Smooth muscle cell (in vitro differentiated cells): ENCODE measurements at regions not wholly inside any gene's neighbourhood (a gene's known extent, or its start where the extent isn't known, plus 50 kb on each side); places are given as distances from the start of the nearest gene placed in this dataset.

Experiments used
- DNase-seq: peaks from one replicate; lab custom pipeline; 2025; ENCODE audit not compliant: unreplicated experiment; lab: John Stamatoyannopoulos, UW
- H2AFZ ChIP-seq: fragments of 200-600 bp; sonication (generic); 2 replicates; pipeline ENCODE4 v1.6.0; 2016; ENCODE audit warnings: antibody characterized with exemption, low read depth, mild to moderate bottlenecking
- H3F3A ChIP-seq: fragments of 200-600 bp; sonication (generic); 2 replicates; pipeline ENCODE4 v1.6.0; 2017; ENCODE audit warnings: antibody characterized with exemption, low read depth
- H3K27ac ChIP-seq: fragments of 200-600 bp; sonication (generic); 2 replicates; pipeline ENCODE4 v1.5.1; 2016; ENCODE audit warnings: low read depth, mild to moderate bottlenecking
- H3K27me3 ChIP-seq: fragments of 200-600 bp; sonication (generic); 2 replicates; pipeline ENCODE4 v1.6.1; 2016; ENCODE audit warnings: low read depth, mild to moderate bottlenecking
- H3K36me3 ChIP-seq: fragments of 200-600 bp; sonication (generic); 2 replicates; pipeline ENCODE4 v1.5.1; 2016; ENCODE audit warnings: low read depth
- H3K4me1 ChIP-seq: fragments of 200-600 bp; sonication (generic); 2 replicates; pipeline ENCODE4 v1.5.1; 2016; ENCODE audit warnings: low read depth
- H3K4me2 ChIP-seq: fragments of 200-600 bp; sonication (generic); 2 replicates; pipeline ENCODE4 v1.6.0; 2016; ENCODE audit warnings: mild to moderate bottlenecking
- H3K4me3 ChIP-seq: fragments of 200-600 bp; sonication (generic); 2 replicates; pipeline ENCODE4 v1.5.1; 2016; ENCODE audit warnings: mild to moderate bottlenecking
- H3K79me2 ChIP-seq: fragments of 200-600 bp; sonication (generic); 2 replicates; pipeline ENCODE4 v1.6.0; 2016; ENCODE audit warnings: low read depth, mild to moderate bottlenecking
- H3K9ac ChIP-seq: fragments of 200-600 bp; sonication (generic); 2 replicates; pipeline ENCODE4 v1.6.0; 2016; ENCODE audit warnings: low read depth
- H3K9me3 ChIP-seq: fragments of 200-600 bp; sonication (generic); replicated peaks from 2 replicates; pipeline ENCODE4 v1.5.1; 2016; ENCODE audit warnings: low read depth
- H4K20me1 ChIP-seq: fragments of 200-600 bp; sonication (generic); 2 replicates; pipeline ENCODE4 v1.6.0; 2016; ENCODE audit warnings: low read depth
- CTCF ChIP-seq: fragments of 200-600 bp; sonication (generic); IDR thresholded peaks from 2 replicates; pipeline ENCODE4 v1.5.1; 2017; ENCODE audit warnings: borderline replicate concordance, mild to moderate bottlenecking, antibody characterized with exemption; ENCODE audit not compliant: insufficient read depth, poor library complexity, severe bottlenecking
- WGBS: methylation state at CpG from one replicate; pipeline ENCODE4 v1.1.7; 2016; ENCODE audit warnings: low lambda C conversion rate; 5-methylcytosine and 5-hydroxymethylcytosine counted together

- TF ChIP-seq CTCF = no peak
- Histone ChIP-seq H3F3A (no peaks in the 10 kb centered on the region), H3K27me3 (peaks cover 11% of the 10 kb centered on the region), H4K20me1 (no peaks in the 10 kb centered on the region), H3K36me3 (no peaks in the 10 kb centered on the region), H3K9me3 (no peaks in the 10 kb centered on the region), H3K27ac (no peak overlapping the region), H2AFZ (no peak overlapping the region), H3K79me2 (no peaks in the 10 kb centered on the region), H3K4me2 (no peak overlapping the region), H3K9ac (no peak overlapping the region), H3K4me1 (peaks cover 5% of the 10 kb centered on the region), H3K4me3 (no peak overlapping the region)
- no peak for DNase-seq
- 79% methylated on average over 6 of the region's 6 CpGs for WGBS
Observed at GRCh38 chr14:65794674-65795279, 382.2 kb downstream of the FUT8 start.

GRCh38 chr14:65798216-65798615 is 385.7 kb downstream of the FUT8 start:
- Histone ChIP-seq H3K4me3 (no peak overlapping the region), H3K9me3 (no peaks in the 10 kb centered on the region), H3K9ac (no peak overlapping the region), H3K27me3 (peaks cover 11% of the 10 kb centered on the region), H3K79me2 (no peaks in the 10 kb centered on the region), H3F3A (no peaks in the 10 kb centered on the region), H2AFZ (no peak overlapping the region), H3K4me2 (no peak overlapping the region), H4K20me1 (no peaks in the 10 kb centered on the region), H3K36me3 (no peaks in the 10 kb centered on the region), H3K4me1 (no peaks in the 10 kb centered on the region), H3K27ac (no peak overlapping the region)
- WGBS = 90% methylated on average over 8 of the region's 8 CpGs
- no peak for DNase-seq
- no peak for TF ChIP-seq CTCF

DNA sequence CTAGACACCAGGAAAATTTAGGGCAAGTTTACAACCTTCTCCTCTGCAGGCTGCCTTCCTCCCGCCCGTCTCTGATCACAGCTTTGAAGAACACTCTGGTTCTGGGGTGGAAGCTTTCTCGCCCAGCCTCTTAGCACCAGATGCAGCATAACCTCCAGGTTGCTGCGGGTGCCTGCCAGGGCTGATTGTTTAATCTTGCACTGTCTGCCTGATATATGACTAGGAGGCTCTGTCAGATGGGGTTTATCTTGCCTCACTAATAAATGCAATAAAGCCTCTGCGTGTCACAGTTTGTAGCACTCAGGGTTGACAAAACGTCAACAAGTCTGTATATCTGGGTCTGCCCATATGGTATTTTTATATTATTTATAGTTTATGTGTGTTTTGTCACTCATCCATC is 388.2 kb downstream of the FUT8 start:
- no peak for TF ChIP-seq CTCF

DNA sequence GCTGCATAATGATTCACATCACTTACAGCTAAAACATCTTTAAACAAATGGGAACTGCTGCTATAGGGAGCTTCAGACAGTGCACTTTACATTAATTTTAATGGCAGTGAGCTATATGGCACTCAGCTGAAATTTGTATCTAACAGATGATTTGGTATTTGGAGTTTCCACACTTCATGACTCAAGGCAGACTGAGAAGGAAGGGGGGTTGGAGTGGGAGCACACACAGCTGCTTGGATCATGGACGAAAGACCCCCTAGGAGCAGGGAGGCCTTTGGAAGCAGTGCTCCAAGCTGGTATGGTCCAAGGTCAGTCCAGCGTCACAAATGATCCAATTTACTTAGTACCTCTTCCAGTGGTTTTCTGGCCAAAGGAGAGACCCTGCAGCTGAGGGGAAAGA is 389.7 kb downstream of the FUT8 start:
- no peak overlapping the region for H3K27ac ChIP-seq
- no peak overlapping the region for H3K9ac ChIP-seq
- H2AFZ ChIP-seq = no peak overlapping the region
- H3K9me3 ChIP-seq = no peaks in the 10 kb centered on the region
- DNase-seq = no peak
- no peak for TF ChIP-seq CTCF
- WGBS = 91% methylated on average over 2 of the region's 2 CpGs
- H3K27me3 ChIP-seq = peaks cover 6% of the 10 kb centered on the region
- H3F3A ChIP-seq = no peaks in the 10 kb centered on the region
- H3K4me2 ChIP-seq = no peak overlapping the region
- H3K4me3 ChIP-seq = no peak overlapping the region
- no peaks in the 10 kb centered on the region for H3K36me3 ChIP-seq
- H3K79me2 ChIP-seq = no peaks in the 10 kb centered on the region
- H4K20me1 ChIP-seq = no peaks in the 10 kb centered on the region
- H3K4me1 ChIP-seq = no peaks in the 10 kb centered on the region

More for the DNA sequence above, 388.2 kb downstream of the FUT8 start:
- H3K79me2 ChIP-seq = no peaks in the 10 kb centered on the region
- no peak for DNase-seq
- H4K20me1 ChIP-seq = no peaks in the 10 kb centered on the region
- H3K9ac ChIP-seq = no peak overlapping the region
- no peak overlapping the region for H2AFZ ChIP-seq
- H3K36me3 ChIP-seq = no peaks in the 10 kb centered on the region
- no peak overlapping the region for H3K27ac ChIP-seq
- H3K4me1 ChIP-seq = no peaks in the 10 kb centered on the region
- H3K9me3 ChIP-seq = no peaks in the 10 kb centered on the region
- no peak overlapping the region for H3K4me3 ChIP-seq
- 87% methylated on average over 6 of the region's 6 CpGs for WGBS
- no peak overlapping the region for H3K4me2 ChIP-seq
- no peaks in the 10 kb centered on the region for H3F3A ChIP-seq
- peaks cover 6% of the 10 kb centered on the region for H3K27me3 ChIP-seq
